Suprapubic skin (tissue), 4 donors: ENCODE measurements at regions not wholly inside any gene's neighbourhood (a gene's known extent, or its start where the extent isn't known, plus 50 kb on each side); places are given as distances from the start of the nearest gene placed in this dataset.

Experiments
- DNase-seq, 2 donors: peaks; one replicate each; pipeline ENCODE4 v3.0.0-alpha.2; 2019; ENCODE audit warnings: low spot score in 2 of 2
- H3K27ac ChIP-seq: fragments of 200-600 bp; sonication (generic); one replicate; pipeline ENCODE4 v1.5.1; 2019
- H3K27me3 ChIP-seq: fragments of 200-600 bp; sonication (generic); one replicate; pipeline ENCODE4 v1.5.1; 2019
- H3K36me3 ChIP-seq: fragments of 200-600 bp; sonication (generic); one replicate; pipeline ENCODE4 v1.5.1; 2019
- H3K4me1 ChIP-seq: fragments of 200-600 bp; sonication (generic); one replicate; pipeline ENCODE4 v1.5.1; 2019
- H3K4me3 ChIP-seq: fragments of 200-600 bp; sonication (generic); one replicate; pipeline ENCODE4 v1.5.1; 2019; ENCODE audit warnings: mild to moderate bottlenecking
- H3K9me3 ChIP-seq: fragments of 200-600 bp; sonication (generic); one replicate; pipeline ENCODE4 v1.5.1; 2019
- CTCF ChIP-seq, 2 donors: fragments of 200-600 bp in 1 of 2; fragments of 450-650 bp in 1 of 2; sonication (generic) in 1 of 2; IDR thresholded peaks; one replicate each; pipeline ENCODE4 v1.5.1; 2016 to 2019; ENCODE audit warnings: antibody characterized with exemption in 2 of 2, mild to moderate bottlenecking in 1 of 2, moderate library complexity in 1 of 2
- EP300 ChIP-seq: sonication (generic); formaldehyde crosslinking; IDR thresholded peaks from one replicate; pipeline ENCODE4 v1.6.1; 2017; ENCODE audit warnings: antibody characterized with exemption
- POLR2A ChIP-seq, 2 donors: fragments of 450-650 bp; IDR thresholded peaks; one replicate each; pipeline ENCODE4 v1.6.1; 2017; ENCODE audit warnings: antibody characterized with exemption in 2 of 2, mild to moderate bottlenecking in 2 of 2, moderate library complexity in 2 of 2
- POLR2AphosphoS5 ChIP-seq, 3 donors: sonication (generic); formaldehyde crosslinking; IDR thresholded peaks; one replicate each; pipeline ENCODE4 v1.6.1; 2017; ENCODE audit warnings: antibody characterized with exemption in 3 of 3
- WGBS: methylation state at CpG from one replicate; pipeline ENCODE4 v1.1.5; 2018; 5-methylcytosine and 5-hydroxymethylcytosine counted together

DNA sequence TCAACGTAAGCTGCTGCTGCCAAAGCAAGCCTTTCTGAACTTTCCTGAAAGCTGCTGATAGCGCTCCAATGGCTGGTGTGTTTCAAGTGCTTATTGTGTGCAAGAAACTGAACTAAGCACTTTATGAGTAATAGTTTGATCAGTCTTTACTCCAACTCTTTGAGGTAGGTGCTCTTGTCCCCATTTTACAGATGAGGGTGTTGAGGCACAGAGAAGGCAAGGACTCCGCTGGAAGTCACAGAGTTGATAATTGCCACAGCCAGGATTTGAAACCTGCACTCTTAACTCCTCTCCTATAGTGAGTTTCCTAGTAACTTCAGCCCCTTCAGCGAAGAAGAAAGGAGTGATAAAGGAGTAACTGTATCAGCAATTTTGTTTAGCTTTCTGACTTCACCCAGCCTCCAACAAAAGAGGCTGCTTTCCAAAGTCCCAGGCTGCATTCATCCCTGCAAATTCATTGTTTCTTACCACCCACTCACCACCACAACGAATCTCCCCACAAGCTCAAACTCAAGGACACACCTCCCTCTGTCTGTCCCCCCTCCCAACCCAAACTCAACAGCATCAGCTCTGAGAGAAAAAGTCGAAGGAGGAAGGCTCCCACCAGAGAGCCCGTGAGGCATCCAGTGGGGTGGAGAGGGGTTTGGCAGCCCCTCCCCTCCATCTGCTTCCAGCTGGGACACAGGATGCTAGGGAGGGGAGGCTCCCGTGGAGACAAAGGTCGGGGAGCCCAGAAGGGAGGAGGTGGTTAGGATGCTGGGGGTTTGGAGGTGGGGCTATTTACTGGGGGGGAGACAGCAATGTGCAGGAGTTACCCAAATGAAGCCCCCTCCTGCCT is 139.6 kb downstream of the NAV1 start:
- no peak for DNase-seq
- Histone ChIP-seq H3K4me3 (no peak overlapping the region), H3K9me3 (no peaks in the 10 kb centered on the region), H3K4me1 (peaks cover 20% of the 10 kb centered on the region), H3K27me3 (no peaks in the 10 kb centered on the region), H3K36me3 (no peaks in the 10 kb centered on the region), H3K27ac (no peak overlapping the region)
- WGBS: 51% methylated on average over 9 of the region's 9 CpGs
- no peak for TF ChIP-seq EP300
- TF ChIP-seq CTCF (IDR thresholded peaks at IDR 0.05): no peak

GRCh38 chr1:201681375-201681774 is 142.4 kb downstream of the NAV1 start:
- WGBS: 71% methylated on average over 8 of the region's 8 CpGs
- H3K27ac ChIP-seq: no peak overlapping the region
- no peaks in the 10 kb centered on the region for H3K36me3 ChIP-seq
- peaks cover 10% of the 10 kb centered on the region for H3K4me1 ChIP-seq
- no peaks in the 10 kb centered on the region for H3K27me3 ChIP-seq
- H3K9me3 ChIP-seq: no peaks in the 10 kb centered on the region
- no peak for DNase-seq
- TF ChIP-seq POLR2AphosphoS5 (IDR thresholded peaks at IDR 0.05) (no peak), EP300 (no peak), POLR2A (IDR thresholded peaks at IDR 0.05) (no peak), CTCF (IDR thresholded peaks at IDR 0.05) (no peak)
- no peak overlapping the region for H3K4me3 ChIP-seq

DNA sequence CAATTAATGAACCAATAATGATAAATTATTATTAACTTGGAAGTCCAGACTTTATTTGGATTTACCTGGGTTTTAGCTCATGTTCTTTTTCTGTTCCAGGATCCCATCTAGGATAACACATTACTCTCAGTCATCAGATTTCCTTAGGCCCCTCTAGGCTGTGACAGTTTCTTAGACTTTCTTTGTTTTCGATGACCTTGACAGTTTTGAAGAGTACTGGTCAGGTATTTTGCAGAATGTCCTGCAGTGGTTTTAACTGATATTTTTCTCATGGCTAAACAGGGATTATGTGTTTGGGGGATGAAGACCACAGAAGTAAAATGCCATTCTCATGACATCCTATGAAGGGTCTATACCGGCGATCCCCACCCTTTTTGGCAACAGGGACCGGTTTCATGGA is 144.0 kb downstream of the NAV1 start:
- TF ChIP-seq CTCF (IDR thresholded peaks at IDR 0.05): no peak
- no peak for TF ChIP-seq POLR2AphosphoS5 (IDR thresholded peaks at IDR 0.05)
- TF ChIP-seq POLR2A (IDR thresholded peaks at IDR 0.05): no peak
- no peak for TF ChIP-seq EP300

DNA sequence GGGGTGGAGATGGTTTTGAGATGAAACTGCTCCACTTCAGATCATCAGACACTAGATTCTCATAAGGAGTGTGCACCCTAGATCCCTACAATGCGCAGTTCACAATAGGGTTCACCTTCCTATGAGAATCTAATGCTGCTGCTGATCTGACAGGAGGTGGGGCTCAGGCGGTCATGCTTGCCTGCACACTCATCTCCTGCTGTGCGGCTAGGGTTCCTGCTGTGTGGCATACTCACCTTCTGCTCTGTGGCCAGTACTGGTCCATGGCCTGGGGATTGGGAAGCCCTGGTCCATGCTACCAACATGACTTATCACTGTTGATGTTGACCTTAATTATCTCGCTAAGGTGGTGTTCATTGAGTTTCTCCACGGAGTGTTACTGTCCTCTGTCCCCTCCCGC is 144.5 kb downstream of the NAV1 start:
- Histone ChIP-seq H3K27ac (no peak overlapping the region), H3K4me1 (peaks cover 3% of the 10 kb centered on the region), H3K36me3 (no peaks in the 10 kb centered on the region), H3K9me3 (no peaks in the 10 kb centered on the region), H3K27me3 (no peaks in the 10 kb centered on the region), H3K4me3 (no peak overlapping the region)
- TF ChIP-seq EP300 (no peak), POLR2AphosphoS5 (IDR thresholded peaks at IDR 0.05) (no peak), CTCF (IDR thresholded peaks at IDR 0.05) (no peak), POLR2A (IDR thresholded peaks at IDR 0.05) (no peak)
- 97% methylated on average over 5 of the region's 6 CpGs for WGBS
- no peak for DNase-seq

More for the DNA sequence above, 144.0 kb downstream of the NAV1 start:
- WGBS: 96% methylated on average over 4 of the region's 4 CpGs
- Histone ChIP-seq H3K9me3 (no peaks in the 10 kb centered on the region), H3K4me3 (no peak overlapping the region), H3K4me1 (peaks cover 3% of the 10 kb centered on the region), H3K27me3 (no peaks in the 10 kb centered on the region), H3K27ac (no peak overlapping the region), H3K36me3 (no peaks in the 10 kb centered on the region)
- DNase-seq: no peak

GRCh38 chr1:201685485-201685884 is 143.5 kb upstream of the IPO9 start:
- Histone ChIP-seq H3K4me3 (no peak overlapping the region), H3K36me3 (no peaks in the 10 kb centered on the region), H3K4me1 (peaks cover 3% of the 10 kb centered on the region), H3K27ac (no peak overlapping the region), H3K9me3 (no peaks in the 10 kb centered on the region), H3K27me3 (no peaks in the 10 kb centered on the region)
- no peak for TF ChIP-seq POLR2AphosphoS5 (IDR thresholded peaks at IDR 0.05)
- TF ChIP-seq EP300: no peak
- no peak for TF ChIP-seq POLR2A (IDR thresholded peaks at IDR 0.05)
- TF ChIP-seq CTCF (IDR thresholded peaks at IDR 0.05): no peak
- no peak for DNase-seq
- WGBS: 76% methylated on average over 6 of the region's 6 CpGs
